HepG2 (cell line): ENCODE measurements at regions not wholly inside any gene's neighbourhood (a gene's known extent, or its start where the extent isn't known, plus 50 kb on each side); places are given as distances from the start of the nearest gene placed in this dataset.

Experiments
- ATAC-seq: fragments of 200-7000 bp; cut with Tn5 transposase; 3 replicates; pipeline ENCODE4 v1.9.1; 2020; ENCODE audit warnings: mild to moderate bottlenecking, moderate library complexity
- BruUV-seq: library from RNA; stranded (reverse); fragments of 400-500 nt; replicated peaks from 2 replicates; lab custom pipeline; 2021; lab: Mats Ljungman, UMichigan
- CTCF ChIA-PET: fragments of 300-600 bp; formaldehyde crosslinking; extraction: SDS; loops from one replicate; lab custom pipeline; 2021; ENCODE audit warnings: low total read pairs, inconsistent platforms, low intra/inter-chr PET ratio; lab: Yijun Ruan, JAX
- POLR2A ChIA-PET: fragments of 350-600 bp; sonication (Branson Sonifier 250); formaldehyde crosslinking; loops from one replicate; lab custom pipeline; 2020; ENCODE audit warnings: antibody characterized with exemption, inconsistent platforms; lab: Yijun Ruan, JAX
- DNase-seq: peaks from one replicate; pipeline ENCODE4 v3.0.0-alpha.2; 2015; ENCODE audit warnings: low spot score
- FAIRE-seq: peaks from 3 replicates; lab custom pipeline; 2011; peaks lifted over from hg19 to GRCh38; lab: Jason Lieb, UNC
- H2AFZ ChIP-seq: one replicate; pipeline ENCODE4 v1.6.1; 2011; ENCODE audit warnings: low read length, inconsistent platforms
- H3K27ac ChIP-seq: fragments of 300-600 bp; 3 replicates; pipeline ENCODE4 v1.8.0; 2011; ENCODE audit warnings: mixed run types, mild to moderate bottlenecking, mixed read lengths, low read length, inconsistent platforms; ENCODE audit not compliant: insufficient read depth; ENCODE audit errors: extremely low read length
- H3K27me3 ChIP-seq, 2 experiments: fragments of 200-600 bp in 1 of 2; 2 replicates in 1 of 2; 3 replicates in 1 of 2; pipeline versions ENCODE4 v1.6.0 to v1.8.0; 2011; ENCODE audit warnings: low read length in 2 of 2, mild to moderate bottlenecking in 2 of 2, moderate library complexity in 2 of 2, inconsistent platforms in 1 of 2; ENCODE audit not compliant: insufficient read depth in 2 of 2, control insufficient read depth in 1 of 2
- H3K36me3 ChIP-seq, 2 experiments: fragments of 200-600 bp in 1 of 2; replicated peaks in 1 of 2; 2 replicates in 1 of 2; 3 replicates in 1 of 2; pipeline versions ENCODE4 v1.5.1 to v1.8.0; 2011; ENCODE audit warnings: low read length in 2 of 2, inconsistent platforms in 1 of 2; ENCODE audit not compliant: insufficient read depth in 2 of 2, control insufficient read depth in 1 of 2
- H3K4me1 ChIP-seq: 2 replicates; pipeline ENCODE4 v1.5.1; 2012; ENCODE audit warnings: low read length, inconsistent platforms; ENCODE audit not compliant: insufficient read depth
- H3K4me2 ChIP-seq: 2 replicates; pipeline ENCODE4 v1.6.0; 2011; ENCODE audit warnings: low read depth, low read length, inconsistent platforms
- H3K4me3 ChIP-seq, 3 experiments: fragments of 200-600 bp in 1 of 3; sonication (generic), shearing (Covaris generic) in 1 of 3; replicated peaks in 1 of 3; 2 replicates each; pipeline ENCODE4 v1.5.1; 2011 to 2016; ENCODE audit warnings: low read length in 3 of 3, inconsistent platforms in 2 of 3, low read depth in 2 of 3, mild to moderate bottlenecking in 2 of 3, control low read depth in 1 of 3, mixed read lengths in 1 of 3; ENCODE audit not compliant: insufficient read depth in 1 of 3
- H3K79me2 ChIP-seq: one replicate; pipeline ENCODE4 v1.6.1; 2011; ENCODE audit warnings: low read length, inconsistent platforms; ENCODE audit not compliant: insufficient read depth
- H3K9ac ChIP-seq: 2 replicates; pipeline ENCODE4 v1.6.0; 2011; ENCODE audit warnings: mild to moderate bottlenecking, low read depth, low read length, inconsistent platforms; ENCODE audit not compliant: insufficient read depth
- H3K9me3 ChIP-seq: 2 replicates; pipeline ENCODE4 v1.5.1; 2012; ENCODE audit warnings: mild to moderate bottlenecking, low read length
- H4K20me1 ChIP-seq: 2 replicates; pipeline ENCODE4 v1.6.0; 2011; ENCODE audit warnings: inconsistent platforms, mild to moderate bottlenecking, low read length, moderate library complexity; ENCODE audit not compliant: insufficient read depth
- ARNT2 ChIP-seq: sonication (generic); formaldehyde crosslinking; IDR thresholded peaks from 2 replicates; pipeline ENCODE4 v1.8.0; 2022; ENCODE audit warnings: mild to moderate bottlenecking, low read depth, missing genetic modification reagents, moderate library complexity
- E2F1 ChIP-seq: sonication (generic); formaldehyde crosslinking; IDR thresholded peaks from 2 replicates; pipeline ENCODE4 v1.5.0; 2020; ENCODE audit warnings: missing genetic modification reagents
- EED ChIP-seq: sonication (generic); formaldehyde crosslinking; IDR thresholded peaks from 2 replicates; pipeline ENCODE4 v1.5.0; 2020; ENCODE audit warnings: mild to moderate bottlenecking, missing genetic modification reagents
- GRHL1 ChIP-seq: sonication (generic); formaldehyde crosslinking; conservative IDR thresholded peaks from 2 replicates; pipeline ENCODE4 v1.8.0; 2022; ENCODE audit warnings: missing genetic modification reagents
- NFE2L2 ChIP-seq: fragments of 150-350 bp; IDR thresholded peaks from 2 replicates; pipeline ENCODE4 v1.6.1; 2014; ENCODE audit warnings: low read length
- SSRP1 ChIP-seq: IDR thresholded peaks from 2 replicates; pipeline ENCODE4 v1.6.1; 2016; ENCODE audit warnings: control low read depth
- ZMYM4 ChIP-seq: sonication (generic); formaldehyde crosslinking; IDR thresholded peaks from 2 replicates; pipeline ENCODE4 v1.8.1; 2023; ENCODE audit warnings: mild to moderate bottlenecking, missing genetic modification reagents
- ZNF350 ChIP-seq: sonication (generic); formaldehyde crosslinking; IDR thresholded peaks from 2 replicates; pipeline ENCODE4 v1.4.0; 2020; ENCODE audit warnings: mild to moderate bottlenecking, low read depth, missing genetic modification reagents, borderline replicate concordance
- WGBS: methylation state at CpG from one replicate; pipeline ENCODE4 v1.1.6; 2017; ENCODE audit warnings: low lambda C conversion rate; 5-methylcytosine and 5-hydroxymethylcytosine counted together
- in situ Hi-C: cut with HindIII; loops from 2 replicates; pipeline ENCODE4 v1.10.0; 2017; ENCODE audit warnings: low pct_unique_long_range_greater_than_20kb; ENCODE audit not compliant: extremely low pct_ligation_motif_present
- intact Hi-C: fragments of 100-400 bp; cut with micrococcal nuclease; formaldehyde crosslinking; loops from one replicate; pipeline ENCODE4 v1.10.0; 2022; ENCODE audit not compliant: unreplicated experiment
- TF ChIP-seq, protein P1 (sequence below): sonication (generic); formaldehyde crosslinking; IDR thresholded peaks from 2 replicates; pipeline ENCODE4 v1.4.0; 2020; ENCODE audit warnings: missing genetic modification reagents, borderline replicate concordance

GRCh38 chr4:124540014-124540413, 172.5 kb downstream of the ANKRD50 start:
- ATAC-seq = no peak
- Histone ChIP-seq H3K9me3 (no peaks in the 10 kb centered on the region), H3K4me2 (no peak overlapping the region), H3K4me1 (peaks cover 29% of the 10 kb centered on the region), H2AFZ (no peak overlapping the region), H4K20me1 (no peaks in the 10 kb centered on the region), H3K9ac (no peak overlapping the region), H3K27me3 (no peaks in the 10 kb centered on the region), H3K79me2 (no peaks in the 10 kb centered on the region), H3K4me3 (no peak overlapping the region), H3K36me3 (no peaks in the 10 kb centered on the region), H3K27ac (no peak overlapping the region)
- no TSS peak for BruUV-seq
- in situ Hi-C loops = no loop called here
- CTCF ChIA-PET = no interaction called here
- intact Hi-C loops = no loop called here
- TF ChIP-seq SSRP1 (CRISPR knock-in tag) (no peak), EED (no peak), ZMYM4 (no peak), E2F1 (CRISPR knock-in tag) (no peak), ZNF350 (no peak), ARNT2 (CRISPR knock-in tag) (no peak), NFE2L2 (no peak), GRHL1 (no peak)
- TF ChIP-seq, protein P1, sequence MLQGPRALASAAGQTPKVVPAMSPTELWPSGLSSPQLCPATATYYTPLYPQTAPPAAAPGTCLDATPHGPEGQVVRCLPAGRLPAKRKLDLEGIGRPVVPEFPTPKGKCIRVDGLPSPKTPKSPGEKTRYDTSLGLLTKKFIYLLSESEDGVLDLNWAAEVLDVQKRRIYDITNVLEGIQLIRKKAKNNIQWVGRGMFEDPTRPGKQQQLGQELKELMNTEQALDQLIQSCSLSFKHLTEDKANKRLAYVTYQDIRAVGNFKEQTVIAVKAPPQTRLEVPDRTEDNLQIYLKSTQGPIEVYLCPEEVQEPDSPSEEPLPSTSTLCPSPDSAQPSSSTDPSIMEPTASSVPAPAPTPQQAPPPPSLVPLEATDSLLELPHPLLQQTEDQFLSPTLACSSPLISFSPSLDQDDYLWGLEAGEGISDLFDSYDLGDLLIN (CRISPR knock-in tag) = no peak
- POLR2A ChIA-PET = no interaction called here
- no peak for DNase-seq
- WGBS = 91% methylated on average over 3 of the region's 3 CpGs
- FAIRE-seq = no peak
